ENCODE measurements at regions not wholly inside any gene's neighbourhood (a gene's known extent, or its start where the extent isn't known, plus 50 kb on each side); places are given as distances from the start of the nearest gene placed in this dataset.

- H3K27ac ChIP-seq (ENCODE audit: insufficient read depth in 1 of 2, low read depth in 1 of 2, low read length in 2 of 2, poor library complexity in 1 of 2, severe bottlenecking in 2 of 2), result no peak overlapping the region
- POLR2A ChIA-PET, result no interaction called here
- no peak for DNase-seq
- no peaks in the 10 kb centered on the region for H3K4me1 ChIP-seq (ENCODE audit: control extremely low read depth in 1 of 4, control insufficient read depth in 4 of 4, insufficient read depth in 4 of 4, low read length in 3 of 4)
- WGBS (ENCODE audit: insufficient coverage), result 83% methylated on average over 1 of the region's 2 CpGs
- CTCF ChIA-PET, result no interaction called here
- H3K4me3 ChIP-seq (ENCODE audit: control insufficient read depth in 1 of 7, extremely low read depth in 1 of 7, insufficient read depth in 4 of 7, low read depth in 2 of 7, low read length in 6 of 7), result no peak overlapping the region
- H3K27me3 ChIP-seq (replicated peaks in 2 of 5; ENCODE audit: control insufficient read depth in 4 of 5, insufficient read depth in 5 of 5, low read length in 4 of 5), result no peaks in the 10 kb centered on the region
- H3K9me3 ChIP-seq (ENCODE audit: control extremely low read depth in 1 of 5, control insufficient read depth in 4 of 5, insufficient read depth in 2 of 5, low read depth in 1 of 5, low read length in 4 of 5), result no peaks in the 10 kb centered on the region
- H3K36me3 ChIP-seq (ENCODE audit: control insufficient read depth in 4 of 4, insufficient read depth in 4 of 4, low read length in 3 of 4), result no peaks in the 10 kb centered on the region
Observed at GRCh38 chr2:183995632-183996031, 602.7 kb upstream of the ZNF804A start.

- no peak for DNase-seq
- H3K4me3 ChIP-seq (ENCODE audit: control insufficient read depth in 1 of 7, extremely low read depth in 1 of 7, insufficient read depth in 4 of 7, low read depth in 2 of 7, low read length in 6 of 7), result no peak overlapping the region
- ChIA-PET POLR2A (no interaction called here), CTCF (no interaction called here)
- no peaks in the 10 kb centered on the region for H3K27me3 ChIP-seq (replicated peaks in 2 of 5; ENCODE audit: control insufficient read depth in 4 of 5, insufficient read depth in 5 of 5, low read length in 4 of 5)
- 89% methylated on average over 5 of the region's 10 CpGs for WGBS (ENCODE audit: insufficient coverage)
- H3K4me1 ChIP-seq (ENCODE audit: control extremely low read depth in 1 of 4, control insufficient read depth in 4 of 4, insufficient read depth in 4 of 4, low read length in 3 of 4), result no peaks in the 10 kb centered on the region
- H3K9me3 ChIP-seq (ENCODE audit: control extremely low read depth in 1 of 5, control insufficient read depth in 4 of 5, insufficient read depth in 2 of 5, low read depth in 1 of 5, low read length in 4 of 5), result no peaks in the 10 kb centered on the region
- no peaks in the 10 kb centered on the region for H3K36me3 ChIP-seq (ENCODE audit: control insufficient read depth in 4 of 4, insufficient read depth in 4 of 4, low read length in 3 of 4)
- no peak overlapping the region for H3K27ac ChIP-seq (ENCODE audit: insufficient read depth in 1 of 2, low read depth in 1 of 2, low read length in 2 of 2, poor library complexity in 1 of 2, severe bottlenecking in 2 of 2)
Observed at GRCh38 chr2:183996825-183997793, 601.2 kb upstream of the ZNF804A start.

- Histone ChIP-seq H3K27ac (ENCODE audit: insufficient read depth in 1 of 2, low read depth in 1 of 2, low read length in 2 of 2, poor library complexity in 1 of 2, severe bottlenecking in 2 of 2) (no peak overlapping the region), H3K4me3 (ENCODE audit: control insufficient read depth in 1 of 7, extremely low read depth in 1 of 7, insufficient read depth in 4 of 7, low read depth in 2 of 7, low read length in 6 of 7) (no peak overlapping the region), H3K4me1 (ENCODE audit: control extremely low read depth in 1 of 4, control insufficient read depth in 4 of 4, insufficient read depth in 4 of 4, low read length in 3 of 4) (no peaks in the 10 kb centered on the region), H3K9me3 (ENCODE audit: control extremely low read depth in 1 of 5, control insufficient read depth in 4 of 5, insufficient read depth in 2 of 5, low read depth in 1 of 5, low read length in 4 of 5) (no peaks in the 10 kb centered on the region), H3K27me3 (replicated peaks in 2 of 5; ENCODE audit: control insufficient read depth in 4 of 5, insufficient read depth in 5 of 5, low read length in 4 of 5) (no peaks in the 10 kb centered on the region), H3K36me3 (ENCODE audit: control insufficient read depth in 4 of 4, insufficient read depth in 4 of 4, low read length in 3 of 4) (no peaks in the 10 kb centered on the region)
- ChIA-PET POLR2A (interaction anchor here (0.6 kb wide), 1 partner anchor 22 kb away, joined by 3 read pairs; no protein-coding TSS in a partner anchor), CTCF (no interaction called here)
- 90% methylated on average over 2 of the region's 3 CpGs for WGBS (ENCODE audit: insufficient coverage)
- DNase-seq, result no peak
Observed at GRCh38 chr2:183998041-183998796, 600.1 kb upstream of the ZNF804A start.

- Histone ChIP-seq H3K9me3 (ENCODE audit: control extremely low read depth in 1 of 5, control insufficient read depth in 4 of 5, insufficient read depth in 2 of 5, low read depth in 1 of 5, low read length in 4 of 5) (no peaks in the 10 kb centered on the region), H3K27me3 (replicated peaks in 2 of 5; ENCODE audit: control insufficient read depth in 4 of 5, insufficient read depth in 5 of 5, low read length in 4 of 5) (no peaks in the 10 kb centered on the region), H3K27ac (ENCODE audit: insufficient read depth in 1 of 2, low read depth in 1 of 2, low read length in 2 of 2, poor library complexity in 1 of 2, severe bottlenecking in 2 of 2) (no peak overlapping the region), H3K36me3 (ENCODE audit: control insufficient read depth in 4 of 4, insufficient read depth in 4 of 4, low read length in 3 of 4) (no peaks in the 10 kb centered on the region), H3K4me3 (ENCODE audit: control insufficient read depth in 1 of 7, extremely low read depth in 1 of 7, insufficient read depth in 4 of 7, low read depth in 2 of 7, low read length in 6 of 7) (no peak overlapping the region), H3K4me1 (ENCODE audit: control extremely low read depth in 1 of 4, control insufficient read depth in 4 of 4, insufficient read depth in 4 of 4, low read length in 3 of 4) (no peaks in the 10 kb centered on the region)
- no peak for DNase-seq
- ChIA-PET CTCF (no interaction called here), POLR2A (interaction anchor here (0.6 kb wide), 1 partner anchor 22 kb away, joined by 3 read pairs; no protein-coding TSS in a partner anchor)
- no CpG with 5 or more reads among the region's 1 CpG for WGBS (ENCODE audit: insufficient coverage)
Observed at GRCh38 chr2:183998797-183999190, 599.5 kb upstream of the ZNF804A start.

- ChIA-PET CTCF (no interaction called here), POLR2A (no interaction called here)
- Histone ChIP-seq H3K9me3 (ENCODE audit: control extremely low read depth in 1 of 5, control insufficient read depth in 4 of 5, insufficient read depth in 2 of 5, low read depth in 1 of 5, low read length in 4 of 5) (no peaks in the 10 kb centered on the region), H3K4me1 (ENCODE audit: control extremely low read depth in 1 of 4, control insufficient read depth in 4 of 4, insufficient read depth in 4 of 4, low read length in 3 of 4) (no peaks in the 10 kb centered on the region), H3K4me3 (ENCODE audit: control insufficient read depth in 1 of 7, extremely low read depth in 1 of 7, insufficient read depth in 4 of 7, low read depth in 2 of 7, low read length in 6 of 7) (no peak overlapping the region), H3K27ac (ENCODE audit: insufficient read depth in 1 of 2, low read depth in 1 of 2, low read length in 2 of 2, poor library complexity in 1 of 2, severe bottlenecking in 2 of 2) (no peak overlapping the region), H3K36me3 (ENCODE audit: control insufficient read depth in 4 of 4, insufficient read depth in 4 of 4, low read length in 3 of 4) (no peaks in the 10 kb centered on the region), H3K27me3 (replicated peaks in 2 of 5; ENCODE audit: control insufficient read depth in 4 of 5, insufficient read depth in 5 of 5, low read length in 4 of 5) (no peaks in the 10 kb centered on the region)
- WGBS (ENCODE audit: insufficient coverage), result 40% methylated on average over 1 of the region's 1 CpG
- DNase-seq, result no peak
Observed at GRCh38 chr2:184004289-184004947, 593.9 kb upstream of the ZNF804A start.

- H3K9me3 ChIP-seq (ENCODE audit: control extremely low read depth in 1 of 5, control insufficient read depth in 4 of 5, insufficient read depth in 2 of 5, low read depth in 1 of 5, low read length in 4 of 5), result no peaks in the 10 kb centered on the region
- POLR2A ChIA-PET, result no interaction called here
- 100% methylated on average over 1 of the region's 2 CpGs for WGBS (ENCODE audit: insufficient coverage)
- H3K27ac ChIP-seq (ENCODE audit: insufficient read depth in 1 of 2, low read depth in 1 of 2, low read length in 2 of 2, poor library complexity in 1 of 2, severe bottlenecking in 2 of 2), result no peak overlapping the region
- H3K36me3 ChIP-seq (ENCODE audit: control insufficient read depth in 4 of 4, insufficient read depth in 4 of 4, low read length in 3 of 4), result no peaks in the 10 kb centered on the region
- H3K27me3 ChIP-seq (replicated peaks in 2 of 5; ENCODE audit: control insufficient read depth in 4 of 5, insufficient read depth in 5 of 5, low read length in 4 of 5), result no peaks in the 10 kb centered on the region
- no peak overlapping the region for H3K4me3 ChIP-seq (ENCODE audit: control insufficient read depth in 1 of 7, extremely low read depth in 1 of 7, insufficient read depth in 4 of 7, low read depth in 2 of 7, low read length in 6 of 7)
- H3K4me1 ChIP-seq (ENCODE audit: control extremely low read depth in 1 of 4, control insufficient read depth in 4 of 4, insufficient read depth in 4 of 4, low read length in 3 of 4), result no peaks in the 10 kb centered on the region
- CTCF ChIA-PET, result no interaction called here
- no peak for DNase-seq
Observed at GRCh38 chr2:184004948-184005672, 593.2 kb upstream of the ZNF804A start.

Measured in common myeloid progenitor, CD34-positive (primary cell).